Stimulated activated CD8-positive, alpha-beta memory T cell treated with anti-CD3 and anti-CD28 coated beads, Interleukin-4, amount 100 ng/mL, for 4 hours (primary cell): ENCODE measurements at regions not wholly inside any gene's neighbourhood (a gene's known extent, or its start where the extent isn't known, plus 50 kb on each side); places are given as distances from the start of the nearest gene placed in this dataset.
"Not testable (repeated sequence)": the region's sequence is repeated elsewhere in the genome, so short reads cannot be mapped to it uniquely, and the experiment has no call there.

Source experiments
- DNase-seq, 2 donors: peaks; one replicate each; pipeline ENCODE4 v3.0.0-alpha.2; 2020; ENCODE audit warnings: low read depth in 2 of 2, low spot score in 1 of 2

DNA sequence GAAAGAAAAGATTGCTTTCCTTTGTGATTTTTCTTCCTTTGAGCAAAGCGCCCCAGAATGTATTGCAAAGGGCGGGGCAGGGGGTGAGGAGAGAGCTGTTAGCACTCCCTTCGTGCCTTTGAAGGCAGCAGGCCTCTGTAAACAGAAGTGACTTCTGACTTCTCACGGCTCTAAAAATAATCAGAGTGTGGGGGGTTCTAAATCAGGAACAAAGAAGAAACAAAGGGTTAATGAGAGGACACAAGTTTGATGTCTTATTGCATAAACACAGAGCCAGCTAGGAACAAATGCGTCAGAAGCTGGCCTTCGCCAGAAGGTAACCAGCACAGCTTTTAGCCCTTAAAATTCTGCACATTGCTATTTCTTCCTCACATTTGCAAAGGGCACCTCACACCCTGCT is 626.2 kb downstream of the MID1IP1 start:
- DNase-seq = no peak

DNA sequence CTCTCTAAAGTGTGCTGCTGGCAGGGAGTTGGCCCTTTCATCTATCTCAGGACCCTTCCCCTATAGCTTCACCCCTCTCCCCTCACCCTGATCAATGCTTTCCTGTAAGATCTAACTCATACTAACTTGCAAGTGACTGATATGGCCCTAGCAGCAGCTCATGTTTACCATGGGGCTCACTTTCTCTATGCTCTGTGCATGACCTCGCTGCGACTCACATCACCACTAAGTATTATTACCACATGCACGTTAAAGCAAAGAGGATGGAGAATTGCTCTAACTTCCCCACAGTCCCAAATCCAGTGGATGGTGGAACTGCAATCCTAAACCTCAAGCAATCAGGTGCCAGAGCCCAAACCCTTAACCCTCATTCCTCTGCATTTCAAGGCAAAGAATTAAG is 626.6 kb downstream of the MID1IP1 start:
- no peak for DNase-seq

GRCh38 chrX:39430551-39430950 is 629.3 kb downstream of the MID1IP1 start:
- no peak for DNase-seq

DNA sequence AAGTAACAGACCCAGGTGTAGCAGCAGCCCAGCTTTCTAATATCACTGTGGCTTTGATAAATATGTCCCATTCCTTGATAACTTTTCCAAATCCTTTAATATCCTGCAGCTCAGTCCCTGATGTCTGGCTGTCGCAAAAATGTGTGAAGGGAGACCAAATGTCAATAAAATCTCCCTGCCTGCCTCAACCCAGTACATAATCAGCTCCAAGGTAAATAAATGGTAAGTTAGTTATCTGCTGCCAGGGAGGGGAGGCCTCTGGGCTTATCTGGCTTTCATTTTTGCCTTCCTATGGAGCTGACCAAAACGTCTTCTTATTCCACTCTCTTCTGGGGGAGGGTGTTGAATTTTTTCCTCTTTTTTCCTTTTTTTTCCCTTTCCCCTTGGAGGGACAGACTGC is 630.6 kb downstream of the MID1IP1 start:
- DNase-seq = no peak

GRCh38 chrX:39434671-39435070 is 633.4 kb downstream of the MID1IP1 start:
- not testable (repeated sequence) for DNase-seq

GRCh38 chrX:39436538-39436937 is 635.3 kb downstream of the MID1IP1 start:
- DNase-seq = not testable (repeated sequence)

DNA sequence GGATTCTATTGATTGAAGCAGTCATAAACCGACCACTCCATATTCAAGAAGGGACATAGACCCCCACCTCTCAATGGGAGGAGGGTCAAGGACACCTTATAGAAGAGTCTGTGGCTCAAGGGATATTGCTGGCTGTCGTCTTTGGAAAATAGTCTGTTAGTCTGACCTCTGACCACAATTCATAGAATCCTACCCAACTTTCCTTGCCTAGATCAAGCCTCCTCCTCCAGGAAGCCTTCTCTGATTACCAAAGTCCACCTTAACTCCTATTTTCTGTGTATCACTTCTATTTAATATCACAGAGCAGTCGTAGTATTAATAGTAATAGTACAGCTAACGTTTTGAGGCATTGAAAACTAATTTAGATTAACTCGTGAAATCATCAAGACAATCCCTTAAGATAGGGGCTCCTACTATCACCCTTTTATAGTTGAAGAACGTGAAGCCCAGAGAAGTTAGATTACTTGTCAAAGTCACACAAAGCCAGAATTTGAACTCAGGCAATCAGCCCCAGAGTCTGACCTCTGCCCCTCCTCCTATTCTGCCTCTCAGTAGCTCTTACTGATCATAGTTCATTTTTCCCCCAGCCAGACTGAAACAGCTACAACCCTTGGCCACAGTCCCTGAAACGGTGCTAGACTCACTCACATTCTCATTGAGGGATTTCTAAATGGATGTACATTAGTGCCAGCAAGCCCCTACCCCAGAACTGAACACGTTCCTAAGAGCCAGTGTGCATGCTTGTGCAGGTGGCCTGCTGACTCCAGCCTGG is 636.6 kb downstream of the MID1IP1 start:
- no peak for DNase-seq

DNA sequence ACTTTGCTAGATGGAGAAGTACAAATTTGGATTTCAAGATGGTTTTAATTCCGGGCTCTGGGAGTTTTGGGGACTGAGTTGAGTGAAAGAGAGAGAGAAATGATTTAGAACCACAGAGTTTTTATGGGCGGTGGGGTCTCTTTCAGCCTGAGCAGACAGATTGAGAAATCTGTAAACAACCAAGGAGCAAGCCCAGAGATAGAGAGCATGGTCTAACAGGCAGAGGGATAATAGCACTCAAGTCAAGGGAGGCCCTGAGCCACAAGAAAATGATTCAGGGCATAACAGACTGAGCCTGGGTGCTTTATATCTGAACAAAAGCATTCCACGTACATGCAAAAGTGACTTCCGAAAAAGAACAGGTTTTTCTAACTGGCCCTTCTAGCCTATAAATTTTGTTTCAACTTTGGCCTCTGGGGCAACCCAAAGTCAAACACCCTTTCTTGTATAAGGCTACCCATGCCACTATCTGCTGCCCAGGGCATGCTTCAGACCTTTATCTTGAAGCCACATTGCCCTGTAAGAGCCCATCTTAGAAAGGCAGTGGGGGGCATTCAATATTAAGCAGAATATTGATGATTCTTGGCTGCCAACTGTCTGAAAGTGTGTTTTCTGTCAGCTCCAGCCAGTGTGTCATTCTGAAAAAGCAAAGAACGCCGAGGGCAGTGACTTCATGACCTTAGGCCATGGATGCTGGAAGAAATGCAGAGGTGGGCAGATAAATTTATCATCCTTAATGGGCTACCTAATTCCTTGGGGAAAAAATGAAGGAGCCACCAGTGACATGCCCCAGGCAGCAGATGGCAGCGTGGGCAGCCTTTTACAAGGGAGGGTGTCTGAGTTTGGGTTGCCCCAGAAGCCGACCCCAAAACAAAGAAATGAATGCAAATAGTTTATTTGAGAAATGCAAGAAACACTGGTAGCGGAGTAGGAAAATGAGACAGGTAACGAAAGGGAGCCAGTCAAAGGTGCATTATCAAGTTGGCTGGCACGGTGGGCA is 637.6 kb downstream of the MID1IP1 start:
- DNase-seq = no peak

DNA sequence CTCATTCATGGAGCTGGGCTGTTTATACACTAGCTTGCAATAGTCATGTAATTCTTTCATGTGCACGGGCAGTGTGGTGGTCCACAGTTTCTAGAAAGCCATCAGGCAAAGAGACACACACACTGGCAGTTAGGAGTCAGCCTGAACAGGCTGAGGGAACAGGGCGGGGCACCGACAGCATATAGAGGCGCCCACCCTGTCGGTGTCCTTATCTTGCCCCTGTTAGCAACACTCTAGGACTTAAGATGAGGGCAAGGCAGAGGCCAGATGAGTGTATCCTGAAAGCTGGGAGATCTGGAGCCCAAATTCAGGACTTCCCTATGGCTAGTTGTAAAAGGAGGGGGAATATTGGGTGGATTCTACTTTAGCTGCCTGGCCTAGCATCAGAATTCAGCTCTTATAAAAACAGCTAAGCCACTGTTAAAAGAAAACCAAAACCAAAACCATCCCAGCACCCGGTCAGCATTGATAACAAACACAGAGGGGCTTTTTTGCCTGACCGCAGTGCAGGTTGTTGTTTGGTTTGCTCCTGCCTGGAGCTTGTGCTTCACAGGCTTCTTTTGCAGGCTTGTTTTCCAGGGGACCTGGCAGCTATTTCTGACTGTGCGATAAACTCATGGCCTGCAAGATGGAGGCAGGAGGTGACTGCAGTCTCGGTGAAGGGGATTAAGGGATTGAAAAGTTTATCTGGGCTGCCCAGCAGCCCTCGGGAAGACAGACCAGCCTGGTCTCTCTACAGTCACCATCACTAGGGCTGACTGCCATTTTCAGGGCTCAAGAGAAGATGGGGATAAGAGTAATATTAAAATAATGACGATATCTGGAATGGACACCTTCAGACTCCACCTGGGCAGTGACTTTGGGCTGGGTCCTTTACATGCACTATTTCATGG is 638.9 kb downstream of the MID1IP1 start:
- no peak for DNase-seq

GRCh38 chrX:39440799-39441284 is 639.6 kb downstream of the MID1IP1 start:
- no peak for DNase-seq

- DNase-seq = no peak
Measured at GRCh38 chrX:39442332-39442731, 641.1 kb downstream of the MID1IP1 start.

DNA sequence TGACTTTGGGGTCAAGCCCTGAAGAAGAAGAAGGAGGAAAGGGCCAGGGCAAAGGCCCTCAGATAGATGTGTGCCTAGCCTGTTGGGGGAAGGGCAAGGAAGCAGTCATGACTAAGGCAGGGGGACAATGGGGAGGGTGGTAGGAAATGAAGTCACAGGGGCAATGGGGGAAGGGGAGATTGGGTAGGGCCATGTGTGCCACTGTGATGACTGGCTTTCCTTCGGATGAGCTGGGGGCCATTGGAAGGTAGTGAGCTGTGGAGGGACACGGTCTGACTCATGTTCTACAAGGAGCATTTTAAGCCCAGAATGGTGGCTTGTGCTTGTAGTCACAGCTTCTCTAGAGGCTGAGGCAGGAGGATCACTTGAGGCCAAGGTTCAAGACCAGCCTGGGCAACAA is 642.0 kb downstream of the MID1IP1 start:
- DNase-seq = no peak

DNA sequence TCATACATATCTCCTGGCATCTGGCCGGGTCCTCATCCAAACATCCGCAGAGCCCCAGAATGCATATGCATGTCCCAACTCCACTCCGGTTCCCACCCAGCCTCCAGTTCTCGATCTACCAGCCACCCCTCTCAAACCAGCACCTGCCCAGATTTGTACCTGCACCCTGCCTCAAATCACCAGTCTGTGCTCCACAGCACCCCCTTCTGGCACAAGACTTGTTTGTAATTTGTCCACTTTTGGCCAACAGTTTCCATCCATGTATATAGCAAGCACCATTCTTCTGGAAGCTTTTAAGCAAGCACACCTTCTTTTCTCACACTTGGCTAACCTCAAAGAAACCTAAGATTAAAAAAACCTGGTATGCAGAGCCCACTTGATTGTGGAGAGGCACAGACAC is 644.1 kb downstream of the MID1IP1 start:
- DNase-seq = peak in 1 of 2 donors; percentile 31

- no peak for DNase-seq
Measured at GRCh38 chrX:39449352-39449751, 648.1 kb downstream of the MID1IP1 start.

GRCh38 chrX:39450234-39450977 is 647.4 kb downstream of the BCOR start:
- no peak for DNase-seq

DNA sequence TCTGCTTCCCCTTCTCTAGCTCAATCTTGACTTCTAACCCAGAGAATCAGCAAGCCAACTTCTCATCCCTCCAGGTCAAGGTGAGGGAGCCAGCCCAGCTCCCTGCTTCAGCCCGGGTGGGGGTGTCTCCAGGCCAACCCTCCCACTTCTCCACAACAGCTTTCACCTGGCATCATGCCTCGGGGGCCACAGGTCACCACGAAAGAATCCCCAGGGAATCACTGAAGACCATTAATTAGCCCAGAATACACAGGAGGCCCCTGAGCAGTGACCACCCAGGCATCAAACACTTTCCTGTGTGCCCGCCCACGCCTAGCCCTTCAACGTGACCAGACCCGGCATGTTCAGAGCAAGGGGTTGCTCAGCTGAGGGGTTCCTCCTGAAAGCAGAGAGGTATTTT is 646.7 kb downstream of the BCOR start:
- no peak for DNase-seq

DNA sequence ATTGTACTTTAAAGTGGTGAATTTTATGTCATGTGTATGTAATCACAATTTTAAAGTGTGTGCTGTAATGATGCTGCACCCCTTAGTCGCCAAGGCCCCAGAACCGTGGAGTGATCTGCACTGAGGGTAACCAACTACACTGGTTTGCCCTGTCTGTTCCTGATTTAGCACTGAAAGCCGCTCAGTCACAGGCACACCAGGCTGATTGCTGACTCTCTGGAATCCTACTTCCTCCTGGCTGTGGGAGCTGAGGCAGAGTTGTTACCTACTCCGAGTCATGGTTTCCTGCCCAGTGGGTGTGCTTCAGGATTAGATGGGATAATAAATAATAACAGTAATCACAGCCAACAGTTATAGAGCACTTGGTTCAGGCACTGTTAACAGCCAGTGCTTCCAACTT is 645.4 kb downstream of the BCOR start:
- no peak for DNase-seq

DNA sequence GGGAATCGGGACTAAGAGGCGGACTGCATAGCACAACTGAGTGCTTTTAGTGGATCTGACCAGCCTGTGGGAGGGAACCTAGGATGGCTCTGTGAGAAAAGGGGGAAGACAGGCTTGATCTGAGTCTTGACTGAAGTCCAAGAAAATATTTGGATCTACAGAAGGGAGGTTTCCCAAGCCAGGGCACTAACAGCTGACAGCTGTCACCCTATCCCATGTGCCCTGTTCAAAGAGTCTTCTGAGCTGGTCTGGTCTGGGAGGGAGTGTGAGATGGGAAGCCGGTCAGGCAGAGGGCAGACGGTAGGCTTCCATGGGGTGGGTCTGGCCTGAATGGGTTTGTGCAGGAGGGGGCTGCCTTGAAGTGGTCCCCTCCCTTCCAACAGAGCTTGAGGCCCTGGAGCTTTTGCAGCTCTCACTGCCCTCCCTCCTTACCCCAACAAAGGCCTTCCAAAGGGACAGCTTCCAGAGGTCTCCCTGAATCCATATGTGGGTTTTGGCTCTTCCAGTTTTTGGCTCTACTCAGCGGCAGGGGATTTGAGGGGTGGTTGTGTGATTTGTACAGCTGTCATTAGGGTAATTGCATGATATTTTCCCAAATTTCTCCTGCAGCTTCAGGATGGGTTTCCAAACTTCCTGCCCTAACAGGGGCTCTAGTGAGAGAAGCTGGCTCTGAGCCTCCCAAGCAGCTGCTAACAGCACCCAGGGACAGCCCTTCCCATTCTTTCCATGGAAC is 643.7 kb downstream of the BCOR start:
- no peak for DNase-seq

- DNase-seq = no peak
Measured at GRCh38 chrX:39456894-39457604, 640.7 kb downstream of the BCOR start.
